ENCODE measurements at regions not wholly inside any gene's neighbourhood (a gene's known extent, or its start where the extent isn't known, plus 50 kb on each side); places are given as distances from the start of the nearest gene placed in this dataset.
"Not testable (repeated sequence)": the region's sequence is repeated elsewhere in the genome, so short reads cannot be mapped to it uniquely, and the experiment has no call there.

GRCh38 chr7:25672496-25672895 is 444.2 kb upstream of the NPVF start:
- no peak for DNase-seq

- no peak for DNase-seq
Measured at GRCh38 chr7:25675789-25676474, 447.6 kb upstream of the NPVF start.

- DNase-seq: no peak
Measured at GRCh38 chr7:25677595-25677994, 449.3 kb upstream of the NPVF start.

- DNase-seq: no peak
Measured at GRCh38 chr7:25678215-25678614, 449.9 kb upstream of the NPVF start.

- DNase-seq: no peak
Measured at GRCh38 chr7:25680636-25681035, 452.4 kb upstream of the NPVF start.

- no peak for DNase-seq
Measured at GRCh38 chr7:25684360-25684759, 456.1 kb upstream of the NPVF start.

GRCh38 chr7:25686493-25686892 is 458.2 kb upstream of the NPVF start:
- DNase-seq: no peak

- no peak for DNase-seq
Measured at GRCh38 chr7:25694211-25694610, 457.8 kb upstream of the NFE2L3 start.

GRCh38 chr7:25694699-25695098 is 457.3 kb upstream of the NFE2L3 start:
- DNase-seq: no peak

GRCh38 chr7:25696571-25696970 is 455.4 kb upstream of the NFE2L3 start:
- no peak for DNase-seq

- no peak for DNase-seq
Measured at GRCh38 chr7:25698451-25699113, 453.4 kb upstream of the NFE2L3 start.

GRCh38 chr7:25700141-25700540 is 451.9 kb upstream of the NFE2L3 start:
- DNase-seq: not testable (repeated sequence)

GRCh38 chr7:25704413-25704812 is 447.6 kb upstream of the NFE2L3 start:
- no peak for DNase-seq

GRCh38 chr7:25706764-25707163 is 445.2 kb upstream of the NFE2L3 start:
- DNase-seq: no peak

- DNase-seq: no peak
Measured at GRCh38 chr7:25707768-25708620, 444.0 kb upstream of the NFE2L3 start.

- DNase-seq: no peak
Measured at GRCh38 chr7:25710959-25711358, 441.0 kb upstream of the NFE2L3 start.

GRCh38 chr7:25711940-25712339 is 440.1 kb upstream of the NFE2L3 start:
- no peak for DNase-seq

- DNase-seq: no peak
Measured at GRCh38 chr7:25712500-25712899, 439.5 kb upstream of the NFE2L3 start.

- no peak for DNase-seq
Measured at GRCh38 chr7:25714013-25714412, 438.0 kb upstream of the NFE2L3 start.

- no peak for DNase-seq
Measured at GRCh38 chr7:25716421-25716820, 435.6 kb upstream of the NFE2L3 start.

- no peak for DNase-seq
Measured at GRCh38 chr7:25718596-25718995, 433.4 kb upstream of the NFE2L3 start.

GRCh38 chr7:25719190-25719896 is 432.7 kb upstream of the NFE2L3 start:
- DNase-seq: no peak

GRCh38 chr7:25720427-25720826 is 431.6 kb upstream of the NFE2L3 start:
- DNase-seq: no peak

Measured in DMS79 (cell line).